ENCODE measurements at regions not wholly inside any gene's neighbourhood (a gene's known extent, or its start where the extent isn't known, plus 50 kb on each side); places are given as distances from the start of the nearest gene placed in this dataset.
"Not testable (repeated sequence)": the region's sequence is repeated elsewhere in the genome, so short reads cannot be mapped to it uniquely, and the experiment has no call there.

DNA sequence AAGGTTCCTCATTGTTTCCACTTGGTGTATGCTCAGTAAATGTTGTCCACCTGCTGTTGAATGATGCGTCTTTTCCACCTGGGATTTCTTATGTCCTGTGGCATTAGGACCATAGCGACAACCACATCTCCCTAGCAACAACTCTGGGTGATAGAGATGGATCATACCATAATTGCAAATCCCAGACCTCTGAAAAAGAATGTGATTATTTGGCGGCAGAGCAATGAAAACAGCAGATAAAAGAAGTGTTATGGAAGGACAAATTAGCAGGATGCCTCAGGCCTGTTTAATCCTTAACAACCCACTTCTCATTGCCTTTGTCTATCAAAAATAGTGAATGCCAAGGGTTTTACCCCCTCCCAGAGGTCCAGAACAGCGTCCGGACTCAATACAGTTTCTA, 278.9 kb downstream of the TSN start:
- H3K27me3 Mint-ChIP-seq = no peaks in the 10 kb centered on the region
- Histone ChIP-seq H3K79me2 (ENCODE audit: control insufficient read depth, insufficient read depth, low read length) (no peaks in the 10 kb centered on the region), H3K27ac (ENCODE audit: low read length in 2 of 2) (no peak overlapping the region), H3K4me3 (ENCODE audit: control extremely low read depth in 1 of 5, extremely low read depth in 1 of 5, insufficient read depth in 1 of 5, low read depth in 2 of 5, low read length in 4 of 5) (no peak overlapping the region), H4K20me1 (ENCODE audit: control insufficient read depth, insufficient read depth, low read length, poor library complexity, severe bottlenecking) (no peaks in the 10 kb centered on the region), H3K4me2 (replicated peaks; ENCODE audit: low read depth, low read length, poor library complexity, severe bottlenecking) (no peak overlapping the region), H3K4me1 (ENCODE audit: control insufficient read depth in 2 of 2, insufficient read depth in 2 of 2, low read length in 2 of 2) (no peaks in the 10 kb centered on the region), H2AFZ (ENCODE audit: insufficient read depth, low read depth, low read length, poor library complexity, severe bottlenecking) (no peak overlapping the region), H3K27me3 (replicated peaks in 1 of 4; ENCODE audit: control extremely low read depth in 1 of 4, control insufficient read depth in 3 of 4, insufficient read depth in 4 of 4, low read length in 3 of 4) (no peaks in the 10 kb centered on the region), H3K9ac (ENCODE audit: low read length) (no peak overlapping the region), H3K9me3 (ENCODE audit: control extremely low read depth in 1 of 3, control insufficient read depth in 2 of 3, insufficient read depth in 1 of 3, low read length in 2 of 3) (peaks cover 0 to 4% (median 0%) of the 10 kb centered on the region in 3 donors), H3K36me3 (replicated peaks in 1 of 2; ENCODE audit: control extremely low read depth in 1 of 2, control insufficient read depth in 1 of 2, extremely low read depth in 1 of 2, insufficient read depth in 2 of 2, low read length in 1 of 2) (no peaks in the 10 kb centered on the region)
- no peak overlapping the region for H3K4me3 Mint-ChIP-seq
- TF ChIP-seq EZH2 (IDR thresholded peaks at IDR 0.05; ENCODE audit: borderline replicate concordance, insufficient read depth, low read depth, low read length, poor library complexity, severe bottlenecking) = no peak
- TF ChIP-seq CTCF (IDR thresholded peaks at IDR 0.05) = no peak
- no peak overlapping the region for H3K27ac Mint-ChIP-seq
- no peak for ATAC-seq (ENCODE audit: low read depth)
- ChIA-PET CTCF (no interaction called here), POLR2A (no interaction called here)
- DNase-seq = no peak
- no CpG with 5 or more reads among the region's 5 CpGs for WGBS (ENCODE audit: insufficient coverage)
- no peaks in the 10 kb centered on the region for H3K4me1 Mint-ChIP-seq
- intact Hi-C loops (cut with micrococcal nuclease) = no loop called here
- no peaks in the 10 kb centered on the region for H3K9me3 Mint-ChIP-seq (ENCODE audit: insufficient read depth)

GRCh38 chr2:122034777-122035176, 279.3 kb downstream of the TSN start:
- Histone ChIP-seq H3K4me3 (ENCODE audit: control extremely low read depth in 1 of 5, extremely low read depth in 1 of 5, insufficient read depth in 1 of 5, low read depth in 2 of 5, low read length in 4 of 5) (no peak overlapping the region), H3K79me2 (ENCODE audit: control insufficient read depth, insufficient read depth, low read length) (no peaks in the 10 kb centered on the region), H3K9me3 (ENCODE audit: control extremely low read depth in 1 of 3, control insufficient read depth in 2 of 3, insufficient read depth in 1 of 3, low read length in 2 of 3) (peaks cover 0 to 4% (median 0%) of the 10 kb centered on the region in 3 donors), H2AFZ (ENCODE audit: insufficient read depth, low read depth, low read length, poor library complexity, severe bottlenecking) (no peak overlapping the region), H3K27ac (ENCODE audit: low read length in 2 of 2) (no peak overlapping the region), H3K27me3 (replicated peaks in 1 of 4; ENCODE audit: control extremely low read depth in 1 of 4, control insufficient read depth in 3 of 4, insufficient read depth in 4 of 4, low read length in 3 of 4) (no peaks in the 10 kb centered on the region), H3K36me3 (replicated peaks in 1 of 2; ENCODE audit: control extremely low read depth in 1 of 2, control insufficient read depth in 1 of 2, extremely low read depth in 1 of 2, insufficient read depth in 2 of 2, low read length in 1 of 2) (no peaks in the 10 kb centered on the region), H3K9ac (ENCODE audit: low read length) (no peak overlapping the region), H3K4me2 (replicated peaks; ENCODE audit: low read depth, low read length, poor library complexity, severe bottlenecking) (no peak overlapping the region), H3K4me1 (ENCODE audit: control insufficient read depth in 2 of 2, insufficient read depth in 2 of 2, low read length in 2 of 2) (no peaks in the 10 kb centered on the region), H4K20me1 (ENCODE audit: control insufficient read depth, insufficient read depth, low read length, poor library complexity, severe bottlenecking) (no peaks in the 10 kb centered on the region)
- intact Hi-C loops (cut with micrococcal nuclease) = no loop called here
- H3K4me1 Mint-ChIP-seq = no peaks in the 10 kb centered on the region
- H3K9me3 Mint-ChIP-seq (ENCODE audit: insufficient read depth) = no peaks in the 10 kb centered on the region
- CTCF ChIA-PET = no interaction called here
- no peak for TF ChIP-seq CTCF (IDR thresholded peaks at IDR 0.05)
- no CpG with 5 or more reads among the region's 4 CpGs for WGBS (ENCODE audit: insufficient coverage)
- ATAC-seq (ENCODE audit: low read depth) = no peak
- H3K27me3 Mint-ChIP-seq = no peaks in the 10 kb centered on the region
- POLR2A ChIA-PET = no interaction called here
- no peak overlapping the region for H3K27ac Mint-ChIP-seq
- no peak overlapping the region for H3K4me3 Mint-ChIP-seq
- no peak for DNase-seq

GRCh38 chr2:122038816-122039215, 283.4 kb downstream of the TSN start:
- not testable (repeated sequence) for H3K4me3 ChIP-seq (ENCODE audit: control extremely low read depth in 1 of 5, extremely low read depth in 1 of 5, insufficient read depth in 1 of 5, low read depth in 2 of 5, low read length in 4 of 5); H3K4me3 Mint-ChIP-seq
- WGBS (ENCODE audit: insufficient coverage) = no CpG with 5 or more reads among the region's 4 CpGs

More at GRCh38 chr2:122038816-122039215, 283.4 kb downstream of the TSN start:
- H3K4me1 Mint-ChIP-seq; H3K9me3 ChIP-seq (ENCODE audit: control extremely low read depth in 1 of 3, control insufficient read depth in 2 of 3, insufficient read depth in 1 of 3, low read length in 2 of 3); H3K9ac ChIP-seq (ENCODE audit: low read length); H3K79me2 ChIP-seq (ENCODE audit: control insufficient read depth, insufficient read depth, low read length); H2AFZ ChIP-seq (ENCODE audit: insufficient read depth, low read depth, low read length, poor library complexity, severe bottlenecking); H3K9me3 Mint-ChIP-seq (ENCODE audit: insufficient read depth); H3K4me1 ChIP-seq (ENCODE audit: control insufficient read depth in 2 of 2, insufficient read depth in 2 of 2, low read length in 2 of 2); H3K27me3 Mint-ChIP-seq; H3K27me3 ChIP-seq (replicated peaks in 1 of 4; ENCODE audit: control extremely low read depth in 1 of 4, control insufficient read depth in 3 of 4, insufficient read depth in 4 of 4, low read length in 3 of 4); H4K20me1 ChIP-seq (ENCODE audit: control insufficient read depth, insufficient read depth, low read length, poor library complexity, severe bottlenecking); intact Hi-C loops (cut with micrococcal nuclease); H3K27ac Mint-ChIP-seq; H3K27ac ChIP-seq (ENCODE audit: low read length in 2 of 2); DNase-seq; ATAC-seq (ENCODE audit: low read depth); CTCF ChIA-PET; H3K36me3 ChIP-seq (replicated peaks in 1 of 2; ENCODE audit: control extremely low read depth in 1 of 2, control insufficient read depth in 1 of 2, extremely low read depth in 1 of 2, insufficient read depth in 2 of 2, low read length in 1 of 2); H3K4me2 ChIP-seq (replicated peaks; ENCODE audit: low read depth, low read length, poor library complexity, severe bottlenecking); POLR2A ChIA-PET: not testable (repeated sequence)
